ENCODE measurements at regions not wholly inside any gene's neighbourhood (a gene's known extent, or its start where the extent isn't known, plus 50 kb on each side); places are given as distances from the start of the nearest gene placed in this dataset.

DNA sequence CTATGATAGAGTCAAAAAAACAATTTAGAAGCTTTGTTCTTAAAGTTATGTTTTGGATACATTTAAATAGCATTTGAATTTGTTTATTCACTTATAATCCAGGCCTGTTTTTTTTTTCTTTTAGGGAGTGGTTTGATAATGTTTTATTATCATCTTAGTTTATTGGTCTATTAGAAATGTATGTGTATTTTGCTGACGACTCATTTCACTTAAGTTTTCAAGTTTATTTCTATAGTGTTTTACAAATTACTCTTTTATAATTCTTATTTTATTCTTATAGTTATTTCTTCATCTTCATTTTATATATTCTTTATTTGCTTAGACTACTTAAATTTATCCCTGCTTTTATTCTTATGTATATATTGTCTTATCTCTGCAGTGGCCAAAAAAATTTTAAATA lies 804.5 kb downstream of the NR4A2 start:
- TF ChIP-seq JUN (IDR thresholded peaks at IDR 0.05; ENCODE audit: low read depth, low read length) (no peak), RFX5 (IDR thresholded peaks at IDR 0.05; ENCODE audit: borderline replicate concordance, low read depth, low read length) (no peak), EZH2 (IDR thresholded peaks at IDR 0.05; ENCODE audit: low read depth, low read length, severe bottlenecking) (no peak), POLR2A (IDR thresholded peaks at IDR 0.05; ENCODE audit: control extremely low read depth in 1 of 2, low read depth in 2 of 2, low read length in 2 of 2) (no peak), HDAC2 (IDR thresholded peaks at IDR 0.05; ENCODE audit: borderline replicate concordance in 1 of 2, low read depth in 2 of 2, low read length in 2 of 2) (no peak), CHD2 (IDR thresholded peaks at IDR 0.05; ENCODE audit: low read length) (no peak)
- TF ChIP-seq, protein P1, sequence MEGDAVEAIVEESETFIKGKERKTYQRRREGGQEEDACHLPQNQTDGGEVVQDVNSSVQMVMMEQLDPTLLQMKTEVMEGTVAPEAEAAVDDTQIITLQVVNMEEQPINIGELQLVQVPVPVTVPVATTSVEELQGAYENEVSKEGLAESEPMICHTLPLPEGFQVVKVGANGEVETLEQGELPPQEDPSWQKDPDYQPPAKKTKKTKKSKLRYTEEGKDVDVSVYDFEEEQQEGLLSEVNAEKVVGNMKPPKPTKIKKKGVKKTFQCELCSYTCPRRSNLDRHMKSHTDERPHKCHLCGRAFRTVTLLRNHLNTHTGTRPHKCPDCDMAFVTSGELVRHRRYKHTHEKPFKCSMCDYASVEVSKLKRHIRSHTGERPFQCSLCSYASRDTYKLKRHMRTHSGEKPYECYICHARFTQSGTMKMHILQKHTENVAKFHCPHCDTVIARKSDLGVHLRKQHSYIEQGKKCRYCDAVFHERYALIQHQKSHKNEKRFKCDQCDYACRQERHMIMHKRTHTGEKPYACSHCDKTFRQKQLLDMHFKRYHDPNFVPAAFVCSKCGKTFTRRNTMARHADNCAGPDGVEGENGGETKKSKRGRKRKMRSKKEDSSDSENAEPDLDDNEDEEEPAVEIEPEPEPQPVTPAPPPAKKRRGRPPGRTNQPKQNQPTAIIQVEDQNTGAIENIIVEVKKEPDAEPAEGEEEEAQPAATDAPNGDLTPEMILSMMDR (IDR thresholded peaks at IDR 0.05; ENCODE audit: control extremely low read depth in 1 of 3, insufficient read depth in 1 of 3, low read depth in 1 of 3, low read length in 3 of 3): no peak

Measured in H1 (cell line).